SU-DHL-6 (cell line): ENCODE measurements at regions not wholly inside any gene's neighbourhood (a gene's known extent, or its start where the extent isn't known, plus 50 kb on each side); places are given as distances from the start of the nearest gene placed in this dataset.

Experiments
- H2AFZ ChIP-seq: fragments of 200-600 bp; sonication (generic); 2 replicates; pipeline ENCODE4 v1.6.1; 2014; ENCODE audit warnings: low read depth, mild to moderate bottlenecking, moderate library complexity, mixed read lengths, antibody characterized with exemption, low read length; ENCODE audit not compliant: severe bottlenecking
- H3F3A ChIP-seq: fragments of 200-600 bp; shearing (Covaris generic); 2 replicates; pipeline ENCODE4 v1.6.0; 2016; ENCODE audit warnings: antibody characterized with exemption, mild to moderate bottlenecking; ENCODE audit not compliant: insufficient read depth
- H3K27ac ChIP-seq: fragments of 200-600 bp; sonication (generic); 2 replicates; pipeline ENCODE4 v1.5.1; 2016; ENCODE audit warnings: low read depth, mild to moderate bottlenecking, low read length, moderate library complexity, mixed read lengths
- H3K27me3 ChIP-seq: fragments of 200-600 bp; sonication (generic), shearing (Covaris generic); 2 replicates; pipeline ENCODE4 v1.6.0; 2014; ENCODE audit warnings: mild to moderate bottlenecking, low read length
- H3K36me3 ChIP-seq: fragments of 200-600 bp; sonication (generic); 2 replicates; pipeline ENCODE4 v1.6.1; 2014; ENCODE audit warnings: mild to moderate bottlenecking, low read length, mixed read lengths
- H3K4me2 ChIP-seq: fragments of 300-600, 200-600 bp; shearing (Covaris generic), sonication (generic); 2 replicates; pipeline ENCODE4 v1.6.0; 2014; ENCODE audit warnings: low read length, low read depth, mild to moderate bottlenecking; ENCODE audit not compliant: poor library complexity, severe bottlenecking
- H3K4me3 ChIP-seq: fragments of 200-600 bp; sonication (generic); 2 replicates; pipeline ENCODE4 v1.5.1; 2014; ENCODE audit warnings: antibody characterized with exemption, low read length, mild to moderate bottlenecking, mixed read lengths; ENCODE audit not compliant: insufficient read depth, poor library complexity, severe bottlenecking
- H3K79me2 ChIP-seq: fragments of 200-600 bp; sonication (generic); 2 replicates; pipeline ENCODE4 v1.6.1; 2014; ENCODE audit warnings: mild to moderate bottlenecking, low read length, moderate library complexity; ENCODE audit not compliant: insufficient read depth
- H3K9ac ChIP-seq: fragments of 200-600 bp; sonication (generic); 2 replicates; pipeline ENCODE4 v1.7.0; 2014; ENCODE audit warnings: mild to moderate bottlenecking, low read length
- H3K9me2 ChIP-seq: fragments of 200-600 bp; sonication (generic); replicated peaks from 2 replicates; pipeline ENCODE4 v1.6.1; 2014; ENCODE audit warnings: low read length; ENCODE audit not compliant: insufficient read depth
- H3K9me3 ChIP-seq: fragments of 200-600 bp; sonication (generic); 2 replicates; pipeline ENCODE4 v1.6.1; 2014; ENCODE audit warnings: low read length, mixed read lengths; ENCODE audit not compliant: insufficient read depth
- H4K20me1 ChIP-seq: fragments of 200-600 bp; sonication (generic); 2 replicates; pipeline ENCODE4 v1.6.1; 2014; ENCODE audit warnings: low read depth, mild to moderate bottlenecking, antibody characterized with exemption, low read length, moderate library complexity, mixed read lengths
- EZH2phosphoT487 ChIP-seq: fragments of 200-600 bp; sonication (generic), shearing (Covaris generic); conservative IDR thresholded peaks from 2 replicates; pipeline ENCODE4 v1.6.1; 2018; ENCODE audit warnings: mild to moderate bottlenecking, antibody characterized with exemption, low read length, moderate library complexity, mixed read lengths
- TF ChIP-seq, protein P1 (sequence below): fragments of 200-600 bp; sonication (generic); IDR thresholded peaks from one replicate; pipeline ENCODE4 v1.5.1; 2017; ENCODE audit warnings: antibody characterized with exemption, mild to moderate bottlenecking, low read length, moderate library complexity; ENCODE audit not compliant: insufficient read depth, poor library complexity, severe bottlenecking

DNA sequence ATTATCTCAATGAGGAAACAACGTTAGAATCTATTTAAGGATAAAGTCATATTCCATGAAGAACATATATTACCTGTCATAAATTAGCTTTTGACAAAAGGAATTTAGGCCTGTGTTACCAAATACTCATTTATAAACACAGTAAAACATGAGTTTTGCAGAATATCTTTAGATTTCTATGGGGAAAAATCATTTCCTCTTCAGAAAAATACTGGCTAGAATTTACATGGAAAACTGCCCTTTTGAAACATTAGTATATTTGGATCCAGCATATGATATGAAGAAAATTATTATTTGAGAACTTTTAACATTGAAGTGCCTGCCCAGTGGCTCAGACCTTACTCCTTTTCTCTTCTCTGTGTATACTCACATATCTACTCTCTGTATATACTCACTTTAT is 131.4 kb upstream of the NEIL3 start:
- Histone ChIP-seq H3K4me2 (no peak overlapping the region), H3K27ac (no peak overlapping the region), H4K20me1 (no peaks in the 10 kb centered on the region), H3K36me3 (no peaks in the 10 kb centered on the region), H3K4me3 (no peak overlapping the region), H3K79me2 (no peaks in the 10 kb centered on the region), H3K9me3 (no peaks in the 10 kb centered on the region), H2AFZ (no peak overlapping the region), H3K9ac (no peak overlapping the region), H3K9me2 (no peaks in the 10 kb centered on the region), H3F3A (no peaks in the 10 kb centered on the region), H3K27me3 (no peaks in the 10 kb centered on the region)
- no peak for TF ChIP-seq EZH2phosphoT487
- TF ChIP-seq, protein P1, sequence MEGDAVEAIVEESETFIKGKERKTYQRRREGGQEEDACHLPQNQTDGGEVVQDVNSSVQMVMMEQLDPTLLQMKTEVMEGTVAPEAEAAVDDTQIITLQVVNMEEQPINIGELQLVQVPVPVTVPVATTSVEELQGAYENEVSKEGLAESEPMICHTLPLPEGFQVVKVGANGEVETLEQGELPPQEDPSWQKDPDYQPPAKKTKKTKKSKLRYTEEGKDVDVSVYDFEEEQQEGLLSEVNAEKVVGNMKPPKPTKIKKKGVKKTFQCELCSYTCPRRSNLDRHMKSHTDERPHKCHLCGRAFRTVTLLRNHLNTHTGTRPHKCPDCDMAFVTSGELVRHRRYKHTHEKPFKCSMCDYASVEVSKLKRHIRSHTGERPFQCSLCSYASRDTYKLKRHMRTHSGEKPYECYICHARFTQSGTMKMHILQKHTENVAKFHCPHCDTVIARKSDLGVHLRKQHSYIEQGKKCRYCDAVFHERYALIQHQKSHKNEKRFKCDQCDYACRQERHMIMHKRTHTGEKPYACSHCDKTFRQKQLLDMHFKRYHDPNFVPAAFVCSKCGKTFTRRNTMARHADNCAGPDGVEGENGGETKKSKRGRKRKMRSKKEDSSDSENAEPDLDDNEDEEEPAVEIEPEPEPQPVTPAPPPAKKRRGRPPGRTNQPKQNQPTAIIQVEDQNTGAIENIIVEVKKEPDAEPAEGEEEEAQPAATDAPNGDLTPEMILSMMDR = no peak

DNA sequence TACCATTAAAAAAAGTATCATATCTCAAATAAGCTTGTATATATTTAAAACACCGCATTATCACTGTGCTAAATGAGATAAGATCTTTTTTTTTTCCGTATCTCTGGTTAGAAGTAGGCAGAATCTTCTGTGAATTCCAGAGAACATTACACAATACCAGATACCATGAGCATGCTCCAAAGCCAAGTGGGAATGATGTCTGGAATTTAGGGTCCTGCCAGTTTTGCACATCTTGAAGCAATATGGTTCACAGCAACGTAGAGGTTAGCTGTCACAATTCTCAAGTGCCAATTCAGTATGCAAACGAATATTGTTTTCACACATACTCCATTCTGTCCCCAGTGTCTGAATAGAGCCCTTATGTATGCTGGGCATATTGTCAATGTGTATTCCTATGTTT is 127.5 kb upstream of the NEIL3 start:
- Histone ChIP-seq H3K27ac (no peak overlapping the region), H3K79me2 (no peaks in the 10 kb centered on the region), H3K27me3 (no peaks in the 10 kb centered on the region), H3K4me3 (no peak overlapping the region), H4K20me1 (no peaks in the 10 kb centered on the region), H3K9me3 (no peaks in the 10 kb centered on the region), H2AFZ (no peak overlapping the region), H3K9me2 (no peaks in the 10 kb centered on the region), H3F3A (no peaks in the 10 kb centered on the region), H3K4me2 (no peak overlapping the region), H3K9ac (no peak overlapping the region), H3K36me3 (no peaks in the 10 kb centered on the region)
- TF ChIP-seq, protein P1 = no peak
- TF ChIP-seq EZH2phosphoT487 = no peak

DNA sequence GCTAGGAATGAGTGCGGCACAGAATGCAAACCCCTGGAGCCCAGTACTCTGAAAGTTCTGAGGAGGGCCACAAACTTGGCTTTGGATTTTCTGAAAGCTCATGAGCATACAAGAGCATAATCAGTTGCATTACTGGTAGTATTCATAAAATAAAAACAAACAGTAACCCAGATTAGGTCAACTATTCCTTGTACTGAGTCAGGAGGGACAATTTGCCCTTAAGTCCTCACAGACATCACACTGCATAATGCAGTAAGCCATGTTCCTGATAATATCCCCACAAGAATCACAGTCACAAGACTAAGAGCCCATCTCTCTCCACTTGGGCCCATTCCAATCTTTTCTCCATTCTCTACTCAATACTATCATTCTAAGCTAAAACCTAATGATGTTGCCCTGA is 126.9 kb upstream of the NEIL3 start:
- Histone ChIP-seq H3K36me3 (no peaks in the 10 kb centered on the region), H2AFZ (no peak overlapping the region), H3K9ac (no peak overlapping the region), H3K9me3 (no peaks in the 10 kb centered on the region), H3F3A (no peaks in the 10 kb centered on the region), H3K4me2 (no peak overlapping the region), H3K79me2 (no peaks in the 10 kb centered on the region), H3K9me2 (no peaks in the 10 kb centered on the region), H3K4me3 (no peak overlapping the region), H3K27ac (no peak overlapping the region), H4K20me1 (no peaks in the 10 kb centered on the region), H3K27me3 (no peaks in the 10 kb centered on the region)
- TF ChIP-seq, protein P1 = no peak
- TF ChIP-seq EZH2phosphoT487 = no peak

DNA sequence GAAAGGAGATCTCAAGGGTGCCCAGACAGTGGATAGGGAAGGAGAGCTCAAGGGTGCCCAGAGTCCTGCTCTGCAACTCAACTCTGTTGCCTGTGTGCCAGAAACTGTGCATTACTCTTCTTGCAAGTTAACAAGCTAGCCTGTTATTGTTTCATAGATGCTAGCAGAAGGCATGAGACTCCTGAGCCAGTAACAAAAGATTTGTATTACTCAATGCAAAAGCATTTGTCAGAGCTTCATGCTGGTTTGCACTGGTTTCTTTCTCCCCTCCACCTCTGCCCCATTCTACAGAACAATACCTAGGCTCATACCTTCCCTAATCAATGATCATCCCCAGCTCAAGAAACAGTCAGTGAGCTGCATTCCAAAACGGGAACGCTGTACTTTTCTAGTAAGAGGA is 124.5 kb upstream of the NEIL3 start:
- no peak overlapping the region for H3K4me3 ChIP-seq
- H3K9me2 ChIP-seq = no peaks in the 10 kb centered on the region
- H4K20me1 ChIP-seq = no peaks in the 10 kb centered on the region
- H3K9ac ChIP-seq = no peak overlapping the region
- no peaks in the 10 kb centered on the region for H3F3A ChIP-seq
- no peaks in the 10 kb centered on the region for H3K36me3 ChIP-seq
- H3K27me3 ChIP-seq = no peaks in the 10 kb centered on the region
- H2AFZ ChIP-seq = no peak overlapping the region
- no peaks in the 10 kb centered on the region for H3K79me2 ChIP-seq
- TF ChIP-seq, protein P1 = no peak
- TF ChIP-seq EZH2phosphoT487 = no peak
- no peak overlapping the region for H3K4me2 ChIP-seq
- H3K9me3 ChIP-seq = no peaks in the 10 kb centered on the region
- no peak overlapping the region for H3K27ac ChIP-seq
